Adrenal gland (tissue), 5 donors: ENCODE measurements at regions not wholly inside any gene's neighbourhood (a gene's known extent, or its start where the extent isn't known, plus 50 kb on each side); places are given as distances from the start of the nearest gene placed in this dataset.

Source experiments
- POLR2A ChIP-seq, 2 donors: fragments of 450-650 bp; IDR thresholded peaks; one replicate each; pipeline ENCODE4 v1.6.1; 2017; ENCODE audit warnings: antibody characterized with exemption in 2 of 2, mild to moderate bottlenecking in 2 of 2, moderate library complexity in 1 of 2
- TF ChIP-seq, protein P1 (sequence below), 6 experiments: fragments of 450-650 bp in 4 of 6; fragments of 200-600 bp in 2 of 6; sonication (generic) in 1 of 6; IDR thresholded peaks; 1 replicate in 5 of 6; 2 replicates in 1 of 6; pipeline versions ENCODE4 v1.5.1 to v1.8.0; 2016 to 2021; ENCODE audit warnings: antibody characterized with exemption in 6 of 6, mild to moderate bottlenecking in 2 of 6, moderate library complexity in 1 of 6
- donor health status: DM: no; HTN: no; CAD: no.

DNA sequence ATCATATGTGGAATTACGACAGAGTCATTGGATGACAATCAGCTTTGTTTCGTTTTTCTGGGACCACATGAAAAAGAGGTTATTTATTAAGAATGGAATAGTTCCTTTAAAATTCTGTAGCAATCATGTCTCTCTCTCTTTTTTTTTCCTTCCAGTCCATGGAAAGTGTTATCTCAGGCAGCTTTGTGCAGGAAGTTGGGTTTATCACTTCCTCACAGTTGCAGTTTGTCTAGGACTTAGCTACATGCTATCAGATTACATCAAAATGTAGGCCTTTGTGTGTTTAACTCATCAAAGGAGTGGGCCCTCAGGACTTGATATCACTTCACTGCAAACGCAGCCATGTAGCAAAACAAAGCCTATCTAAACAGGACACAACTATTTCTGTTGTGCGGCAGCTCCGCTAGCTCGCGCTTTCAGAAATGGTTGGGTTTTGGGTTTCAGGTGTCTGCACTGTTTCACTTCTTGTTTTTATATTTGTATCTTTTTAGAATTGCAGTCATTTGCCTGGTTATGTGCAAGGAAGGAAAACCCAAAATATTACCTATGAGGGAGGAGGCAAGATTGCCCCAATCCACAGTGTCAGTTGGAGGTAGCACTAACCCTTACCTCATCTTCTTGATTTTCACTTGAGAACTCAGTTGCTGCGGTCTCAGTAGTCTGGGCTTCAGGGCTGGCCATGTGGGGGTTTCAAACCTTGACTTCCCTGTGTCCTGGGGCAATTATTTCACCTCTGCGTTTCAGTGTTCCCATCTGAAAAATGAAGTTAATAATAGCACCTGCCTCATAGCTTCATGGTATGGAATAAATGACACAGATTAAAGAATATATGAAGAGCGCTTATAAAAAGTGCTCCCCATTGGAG is 66.7 kb downstream of the HHEX start:
- TF ChIP-seq, protein P1, sequence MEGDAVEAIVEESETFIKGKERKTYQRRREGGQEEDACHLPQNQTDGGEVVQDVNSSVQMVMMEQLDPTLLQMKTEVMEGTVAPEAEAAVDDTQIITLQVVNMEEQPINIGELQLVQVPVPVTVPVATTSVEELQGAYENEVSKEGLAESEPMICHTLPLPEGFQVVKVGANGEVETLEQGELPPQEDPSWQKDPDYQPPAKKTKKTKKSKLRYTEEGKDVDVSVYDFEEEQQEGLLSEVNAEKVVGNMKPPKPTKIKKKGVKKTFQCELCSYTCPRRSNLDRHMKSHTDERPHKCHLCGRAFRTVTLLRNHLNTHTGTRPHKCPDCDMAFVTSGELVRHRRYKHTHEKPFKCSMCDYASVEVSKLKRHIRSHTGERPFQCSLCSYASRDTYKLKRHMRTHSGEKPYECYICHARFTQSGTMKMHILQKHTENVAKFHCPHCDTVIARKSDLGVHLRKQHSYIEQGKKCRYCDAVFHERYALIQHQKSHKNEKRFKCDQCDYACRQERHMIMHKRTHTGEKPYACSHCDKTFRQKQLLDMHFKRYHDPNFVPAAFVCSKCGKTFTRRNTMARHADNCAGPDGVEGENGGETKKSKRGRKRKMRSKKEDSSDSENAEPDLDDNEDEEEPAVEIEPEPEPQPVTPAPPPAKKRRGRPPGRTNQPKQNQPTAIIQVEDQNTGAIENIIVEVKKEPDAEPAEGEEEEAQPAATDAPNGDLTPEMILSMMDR (IDR thresholded peaks at IDR 0.05): no peak
- no peak for TF ChIP-seq POLR2A (IDR thresholded peaks at IDR 0.05)
